ENCODE measurements at regions not wholly inside any gene's neighbourhood (a gene's known extent, or its start where the extent isn't known, plus 50 kb on each side); places are given as distances from the start of the nearest gene placed in this dataset.
"Not testable (repeated sequence)": the region's sequence is repeated elsewhere in the genome, so short reads cannot be mapped to it uniquely, and the experiment has no call there.

GRCh38 chr6:119842191-119842590 is 492.6 kb upstream of the MAN1A1 start:
- in situ Hi-C loops (cut with HindIII; ENCODE audit: low sequenced_read_pairs): no loop called here

GRCh38 chr6:119838043-119838442 is 488.5 kb upstream of the MAN1A1 start:
- in situ Hi-C loops (cut with HindIII; ENCODE audit: low sequenced_read_pairs): no loop called here

GRCh38 chr6:119834418-119834817 is 484.9 kb upstream of the MAN1A1 start:
- in situ Hi-C loops (cut with HindIII; ENCODE audit: low sequenced_read_pairs): no loop called here

GRCh38 chr6:119832411-119832810 is 482.9 kb upstream of the MAN1A1 start:
- in situ Hi-C loops (cut with HindIII; ENCODE audit: low sequenced_read_pairs): no loop called here

- in situ Hi-C loops (cut with HindIII; ENCODE audit: low sequenced_read_pairs): no loop called here
Observed at GRCh38 chr6:119830494-119831295, 481.1 kb upstream of the MAN1A1 start.

- in situ Hi-C loops (cut with HindIII; ENCODE audit: low sequenced_read_pairs): no loop called here
Observed at GRCh38 chr6:119830069-119830468, 480.5 kb upstream of the MAN1A1 start.

GRCh38 chr6:119829499-119829898 is 479.9 kb upstream of the MAN1A1 start:
- in situ Hi-C loops (cut with HindIII; ENCODE audit: low sequenced_read_pairs): not testable (repeated sequence)

- in situ Hi-C loops (cut with HindIII; ENCODE audit: low sequenced_read_pairs): no loop called here
Observed at GRCh38 chr6:119829006-119829405, 479.4 kb upstream of the MAN1A1 start.

GRCh38 chr6:119821380-119821779 is 471.8 kb upstream of the MAN1A1 start:
- in situ Hi-C loops (cut with HindIII; ENCODE audit: low sequenced_read_pairs): no loop called here

- in situ Hi-C loops (cut with HindIII; ENCODE audit: low sequenced_read_pairs): no loop called here
Observed at GRCh38 chr6:119818876-119819275, 469.3 kb upstream of the MAN1A1 start.

- in situ Hi-C loops (cut with HindIII; ENCODE audit: low sequenced_read_pairs): no loop called here
Observed at GRCh38 chr6:119814609-119815400, 465.2 kb upstream of the MAN1A1 start.

- in situ Hi-C loops (cut with HindIII; ENCODE audit: low sequenced_read_pairs): no loop called here
Observed at GRCh38 chr6:119802464-119802863, 452.9 kb upstream of the MAN1A1 start.

GRCh38 chr6:119801056-119801455 is 451.5 kb upstream of the MAN1A1 start:
- in situ Hi-C loops (cut with HindIII; ENCODE audit: low sequenced_read_pairs): no loop called here

GRCh38 chr6:119800526-119800925 is 451.0 kb upstream of the MAN1A1 start:
- in situ Hi-C loops (cut with HindIII; ENCODE audit: low sequenced_read_pairs): no loop called here

- in situ Hi-C loops (cut with HindIII; ENCODE audit: low sequenced_read_pairs): no loop called here
Observed at GRCh38 chr6:119799596-119800509, 450.3 kb upstream of the MAN1A1 start.

GRCh38 chr6:119791736-119792135 is 442.2 kb upstream of the MAN1A1 start:
- in situ Hi-C loops (cut with HindIII; ENCODE audit: low sequenced_read_pairs): no loop called here

GRCh38 chr6:119781365-119781764 is 431.8 kb upstream of the MAN1A1 start:
- in situ Hi-C loops (cut with HindIII; ENCODE audit: low sequenced_read_pairs): no loop called here

GRCh38 chr6:119768201-119768600 is 418.6 kb upstream of the MAN1A1 start:
- in situ Hi-C loops (cut with HindIII; ENCODE audit: low sequenced_read_pairs): no loop called here

- in situ Hi-C loops (cut with HindIII; ENCODE audit: low sequenced_read_pairs): no loop called here
Observed at GRCh38 chr6:119764927-119765681, 415.5 kb upstream of the MAN1A1 start.

GRCh38 chr6:119760046-119760445 is 410.5 kb upstream of the MAN1A1 start:
- in situ Hi-C loops (cut with HindIII; ENCODE audit: low sequenced_read_pairs): no loop called here

All from endothelial cell of hepatic sinusoid (primary cell).